ENCODE measurements at regions not wholly inside any gene's neighbourhood (a gene's known extent, or its start where the extent isn't known, plus 50 kb on each side); places are given as distances from the start of the nearest gene placed in this dataset.

DNA sequence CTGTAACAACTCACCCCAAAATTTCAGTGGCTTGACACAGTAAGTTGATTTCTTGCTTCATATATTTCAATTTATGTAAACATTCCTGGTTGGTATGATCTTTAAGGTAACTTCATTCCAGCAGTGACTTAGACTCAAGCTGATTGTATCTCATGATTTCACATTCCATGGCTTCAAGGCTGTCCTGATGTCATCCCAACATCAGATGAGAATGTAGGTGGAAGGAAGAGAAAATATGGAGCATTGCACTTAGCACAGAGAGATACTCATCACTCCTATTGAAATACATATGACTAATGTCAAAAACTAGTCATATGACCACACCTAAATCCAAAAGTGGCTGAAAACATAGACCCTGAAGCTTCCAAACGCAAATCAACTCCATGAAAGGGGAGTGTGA lies 793.8 kb downstream of the TBL1XR1 start:
- no peak overlapping the region for H2AFZ ChIP-seq (ENCODE audit: control insufficient read depth, low read length)
- FAIRE-seq (no peak), DNase-seq (ENCODE audit: low read depth, low spot score) (no peak)
- H3K4me2 ChIP-seq (ENCODE audit: control insufficient read depth, extremely low read depth, insufficient read depth, low read depth, low read length) = no peak overlapping the region
- H3K36me3 ChIP-seq (ENCODE audit: control insufficient read depth in 2 of 2, extremely low read depth in 1 of 2, insufficient read depth in 2 of 2, low read length in 2 of 2) = no peaks in the 10 kb centered on the region
- H3K9ac ChIP-seq (ENCODE audit: control insufficient read depth, extremely low read depth, insufficient read depth, low read length) = no peak overlapping the region
- no peak overlapping the region for H3K27ac ChIP-seq (ENCODE audit: control insufficient read depth, insufficient read depth, low read length)
- H3K9me1 ChIP-seq (ENCODE audit: control insufficient read depth, extremely low read depth, insufficient read depth, low read length) = no peaks in the 10 kb centered on the region
- TF ChIP-seq EZH2 (IDR thresholded peaks at IDR 0.05; ENCODE audit: low read length) = no peak
- no peak for TF ChIP-seq CTCF (optimal IDR thresholded peaks at IDR 0.05 in 1 of 3, IDR thresholded peaks at IDR 0.05 in 1 of 3, conservative IDR thresholded peaks at IDR 0.05 in 1 of 3; ENCODE audit: extremely low read depth in 1 of 3, insufficient read depth in 2 of 3, low read length in 3 of 3)
- H3K79me2 ChIP-seq (ENCODE audit: control insufficient read depth, insufficient read depth, low read length) = no peaks in the 10 kb centered on the region
- no peaks in the 10 kb centered on the region for H3K4me1 ChIP-seq (ENCODE audit: control insufficient read depth, extremely low read depth, insufficient read depth, low read length)
- H3K27me3 ChIP-seq (ENCODE audit: control insufficient read depth, extremely low read depth, insufficient read depth, low read length) = no peaks in the 10 kb centered on the region
- no peaks in the 10 kb centered on the region for H4K20me1 ChIP-seq (ENCODE audit: control insufficient read depth, extremely low read depth, insufficient read depth, low read length)
- no peaks in the 10 kb centered on the region for H3K9me3 ChIP-seq (ENCODE audit: control insufficient read depth, low read depth, low read length)
- dilution Hi-C loops (cut with MboI; ENCODE audit: extremely low pct_ligation_motif_present, low sequenced_read_pairs) = no loop called here
- no peak overlapping the region for H3K4me3 ChIP-seq (ENCODE audit: control insufficient read depth in 2 of 3, extremely low read depth in 1 of 3, insufficient read depth in 2 of 3, low read depth in 1 of 3, low read length in 3 of 3)

GRCh38 chr3:176401211-176401610 lies 796.1 kb downstream of the TBL1XR1 start:
- Histone ChIP-seq H3K4me1 (ENCODE audit: control insufficient read depth, extremely low read depth, insufficient read depth, low read length) (no peaks in the 10 kb centered on the region), H3K36me3 (ENCODE audit: control insufficient read depth in 2 of 2, extremely low read depth in 1 of 2, insufficient read depth in 2 of 2, low read length in 2 of 2) (no peaks in the 10 kb centered on the region), H3K9ac (ENCODE audit: control insufficient read depth, extremely low read depth, insufficient read depth, low read length) (no peak overlapping the region), H3K4me2 (ENCODE audit: control insufficient read depth, extremely low read depth, insufficient read depth, low read depth, low read length) (no peak overlapping the region), H4K20me1 (ENCODE audit: control insufficient read depth, extremely low read depth, insufficient read depth, low read length) (no peaks in the 10 kb centered on the region), H2AFZ (ENCODE audit: control insufficient read depth, low read length) (no peak overlapping the region), H3K79me2 (ENCODE audit: control insufficient read depth, insufficient read depth, low read length) (no peaks in the 10 kb centered on the region), H3K9me3 (ENCODE audit: control insufficient read depth, low read depth, low read length) (no peaks in the 10 kb centered on the region), H3K27ac (ENCODE audit: control insufficient read depth, insufficient read depth, low read length) (no peak overlapping the region), H3K27me3 (ENCODE audit: control insufficient read depth, extremely low read depth, insufficient read depth, low read length) (no peaks in the 10 kb centered on the region), H3K4me3 (ENCODE audit: control insufficient read depth in 2 of 3, extremely low read depth in 1 of 3, insufficient read depth in 2 of 3, low read depth in 1 of 3, low read length in 3 of 3) (no peak overlapping the region), H3K9me1 (ENCODE audit: control insufficient read depth, extremely low read depth, insufficient read depth, low read length) (no peaks in the 10 kb centered on the region)
- FAIRE-seq = no peak
- DNase-seq (ENCODE audit: low read depth, low spot score) = no peak
- TF ChIP-seq EZH2 (IDR thresholded peaks at IDR 0.05; ENCODE audit: low read length) = no peak
- TF ChIP-seq CTCF (optimal IDR thresholded peaks at IDR 0.05 in 1 of 3, IDR thresholded peaks at IDR 0.05 in 1 of 3, conservative IDR thresholded peaks at IDR 0.05 in 1 of 3; ENCODE audit: extremely low read depth in 1 of 3, insufficient read depth in 2 of 3, low read length in 3 of 3) = no peak
- dilution Hi-C loops (cut with MboI; ENCODE audit: extremely low pct_ligation_motif_present, low sequenced_read_pairs) = no loop called here
